Left lung (tissue), 4 donors: ENCODE measurements at regions not wholly inside any gene's neighbourhood (a gene's known extent, or its start where the extent isn't known, plus 50 kb on each side); places are given as distances from the start of the nearest gene placed in this dataset.
A peak's percentile ranks its signal among the peaks of the same experiment; 100 is the strongest.

Source experiments
- ATAC-seq: fragments of 200-7000 bp; cut with Tn5 transposase; one replicate; pipeline ENCODE4 v1.9.1; 2020; ENCODE audit warnings: moderate library complexity
- DNase-seq, 4 donors: peaks; one replicate each; pipeline ENCODE4 v3.0.0-alpha.2; 2013 to 2020
- H3K27ac ChIP-seq, 2 donors: fragments of 200-600 bp; sonication (generic) in 1 of 2; one replicate each; pipeline versions ENCODE4 v1.5.0 to v1.8.0; 2020 to 2021
- H3K27me3 ChIP-seq, 2 donors: fragments of 200-600 bp; sonication (generic) in 1 of 2; one replicate each; pipeline versions ENCODE4 v1.5.0 to v1.8.0; 2020 to 2021
- H3K36me3 ChIP-seq, 2 donors: fragments of 200-600 bp; sonication (generic) in 1 of 2; one replicate each; pipeline versions ENCODE4 v1.5.0 to v1.8.0; 2020 to 2021
- H3K4me1 ChIP-seq, 2 donors: fragments of 200-600 bp; one replicate each; pipeline ENCODE4 v1.8.0; 2021
- H3K4me3 ChIP-seq, 2 donors: fragments of 200-600 bp; sonication (generic) in 1 of 2; one replicate each; pipeline versions ENCODE4 v1.5.0 to v1.8.0; 2020 to 2021; ENCODE audit warnings: mild to moderate bottlenecking in 1 of 2
- H3K9me3 ChIP-seq, 2 donors: fragments of 200-600 bp; sonication (generic) in 1 of 2; one replicate each; pipeline versions ENCODE4 v1.5.0 to v1.8.0; 2020 to 2021
- CTCF ChIP-seq, 2 donors: fragments of 200-600 bp; sonication (generic) in 1 of 2; IDR thresholded peaks; one replicate each; pipeline versions ENCODE4 v1.5.0 to v1.8.0; 2021; ENCODE audit warnings: antibody characterized with exemption in 2 of 2
- intact Hi-C, 2 donors: fragments of 100-400 bp; cut with DNase I; formaldehyde crosslinking; loops; one replicate each; pipeline versions ENCODE4 v1.11.2 to v1.14.2; 2022
- donor health status: DM: no; HTN: yes; CAD: no.
- donor health status: DM: no; HTN: no; CAD: no.

- no peak overlapping the region for H3K27ac ChIP-seq
- no peaks in the 10 kb centered on the region for H3K27me3 ChIP-seq
- no peaks in the 10 kb centered on the region for H3K4me1 ChIP-seq
- peaks cover 0 to 13% of the 10 kb centered on the region in 2 donors for H3K9me3 ChIP-seq
- no peak overlapping the region for H3K4me3 ChIP-seq
- DNase-seq = no peak
- intact Hi-C loops = no loop called here
- no peaks in the 10 kb centered on the region for H3K36me3 ChIP-seq
- TF ChIP-seq CTCF (IDR thresholded peaks at IDR 0.05) = no peak
- ATAC-seq = peak; percentile 36
These were observed 73.1 kb downstream of the KCTD12 start for GRCh38 chr13:76813000-76813691.

- no peaks in the 10 kb centered on the region for H3K27me3 ChIP-seq
- DNase-seq (peak in 2 of 4 donors; percentile 42 to 43), ATAC-seq (peak; percentile 57)
- peaks cover 0 to 17% of the 10 kb centered on the region in 2 donors for H3K9me3 ChIP-seq
- intact Hi-C loops = no loop called here
- no peaks in the 10 kb centered on the region for H3K4me1 ChIP-seq
- H3K36me3 ChIP-seq = no peaks in the 10 kb centered on the region
- no peak overlapping the region for H3K27ac ChIP-seq
- no peak for TF ChIP-seq CTCF (IDR thresholded peaks at IDR 0.05)
- H3K4me3 ChIP-seq = no peak overlapping the region
These were observed 73.9 kb downstream of the KCTD12 start for GRCh38 chr13:76812206-76812897.

- no peak for ATAC-seq
- H3K4me3 ChIP-seq = no peak overlapping the region
- intact Hi-C loops = no loop called here
- no peaks in the 10 kb centered on the region for H3K27me3 ChIP-seq
- H3K9me3 ChIP-seq = peaks cover 0 to 17% of the 10 kb centered on the region in 2 donors
- peaks cover 0 to 4% of the 10 kb centered on the region in 2 donors for H3K4me1 ChIP-seq
- no peak for DNase-seq
- H3K27ac ChIP-seq = no peak overlapping the region
- H3K36me3 ChIP-seq = no peaks in the 10 kb centered on the region
- TF ChIP-seq CTCF (IDR thresholded peaks at IDR 0.05) = no peak
These were observed 76.8 kb downstream of the KCTD12 start for GRCh38 chr13:76809389-76809788.

GRCh38 chr13:76808927-76809326 lies 77.3 kb downstream of the KCTD12 start:
- H3K4me3 ChIP-seq = no peak overlapping the region
- no peak overlapping the region for H3K27ac ChIP-seq
- intact Hi-C loops = no loop called here
- DNase-seq (no peak), ATAC-seq (no peak)
- H3K27me3 ChIP-seq = no peaks in the 10 kb centered on the region
- no peaks in the 10 kb centered on the region for H3K36me3 ChIP-seq
- peaks cover 0 to 7% of the 10 kb centered on the region in 2 donors for H3K4me1 ChIP-seq
- peaks cover 0 to 17% of the 10 kb centered on the region in 2 donors for H3K9me3 ChIP-seq
- no peak for TF ChIP-seq CTCF (IDR thresholded peaks at IDR 0.05)

GRCh38 chr13:76804801-76805200 lies 81.4 kb downstream of the KCTD12 start:
- H3K27ac ChIP-seq = no peak overlapping the region
- no peaks in the 10 kb centered on the region for H3K36me3 ChIP-seq
- H3K9me3 ChIP-seq = peaks cover 0 to 8% of the 10 kb centered on the region in 2 donors
- TF ChIP-seq CTCF (IDR thresholded peaks at IDR 0.05) = no peak
- H3K4me1 ChIP-seq = peaks cover 2 to 20% of the 10 kb centered on the region in 2 donors
- DNase-seq (no peak), ATAC-seq (no peak)
- H3K4me3 ChIP-seq = no peak overlapping the region
- H3K27me3 ChIP-seq = no peaks in the 10 kb centered on the region
- intact Hi-C loops = no loop called here
